Vagina (tissue), 2 donors: ENCODE measurements at regions not wholly inside any gene's neighbourhood (a gene's known extent, or its start where the extent isn't known, plus 50 kb on each side); places are given as distances from the start of the nearest gene placed in this dataset.

Experiments
- CTCF ChIP-seq, 3 experiments: fragments of 450-650 bp in 2 of 3; fragments of 200-600 bp in 1 of 3; sonication (generic) in 1 of 3; IDR thresholded peaks; one replicate each; pipeline ENCODE4 v1.5.1; 2017 to 2019; ENCODE audit warnings: antibody characterized with exemption in 3 of 3, mild to moderate bottlenecking in 2 of 3, moderate library complexity in 2 of 3
- POLR2A ChIP-seq, 2 donors: fragments of 450-650 bp; IDR thresholded peaks; one replicate each; pipeline ENCODE4 v1.6.1; 2017; ENCODE audit warnings: antibody characterized with exemption in 2 of 2, mild to moderate bottlenecking in 2 of 2, moderate library complexity in 2 of 2
- POLR2AphosphoS5 ChIP-seq, 2 donors: sonication (generic); formaldehyde crosslinking; IDR thresholded peaks; one replicate each; pipeline ENCODE4 v1.9.0; 2017; ENCODE audit warnings: antibody characterized with exemption in 2 of 2, mild to moderate bottlenecking in 2 of 2, low read depth in 1 of 2; ENCODE audit not compliant: insufficient read depth in 1 of 2

DNA sequence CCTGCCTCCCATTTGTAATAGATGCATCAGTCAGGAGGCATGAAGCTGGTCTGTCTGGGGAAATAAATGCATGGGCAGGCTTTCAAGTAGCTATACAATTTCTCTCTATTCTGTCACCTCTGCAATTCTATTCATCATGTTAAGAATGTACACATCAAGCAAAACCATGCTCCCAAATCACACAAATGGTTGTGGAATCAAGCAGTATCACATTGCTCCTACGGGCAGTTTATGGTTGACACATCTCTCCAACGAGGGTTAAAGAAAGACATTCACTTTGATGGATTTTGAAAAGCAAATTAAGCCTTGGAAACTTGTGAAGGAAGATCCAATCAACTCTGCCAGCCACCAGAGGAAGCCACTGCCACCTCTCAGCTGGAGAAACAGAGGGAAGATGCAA is 1277.4 kb upstream of the TMEM132C start:
- TF ChIP-seq POLR2AphosphoS5 (IDR thresholded peaks at IDR 0.05; ENCODE audit: insufficient read depth in 1 of 2, low read depth in 1 of 2) (no peak), CTCF (IDR thresholded peaks at IDR 0.05) (no peak), POLR2A (IDR thresholded peaks at IDR 0.05) (no peak)
